Effector memory CD8-positive, alpha-beta T cell (primary cell): ENCODE measurements at regions not wholly inside any gene's neighbourhood (a gene's known extent, or its start where the extent isn't known, plus 50 kb on each side); places are given as distances from the start of the nearest gene placed in this dataset.
A peak's percentile ranks its signal among the peaks of the same experiment; 100 is the strongest.

ENCODE experiments used
- ATAC-seq: fragments of 150-1000 bp; cut with Tn5 transposase; replicated peaks from 2 replicates; pipeline ENCODE4 v1.10.0; 2021; ENCODE audit warnings: mild to moderate bottlenecking, moderate library complexity
- DNase-seq, 3 experiments: peaks; one replicate each; pipeline ENCODE4 v3.0.0; 2021
- H3K27ac Mint-ChIP-seq, 2 donors: one replicate each; pipeline ENCODE4 v1.8.0; 2022; ENCODE audit warnings: mild to moderate bottlenecking in 2 of 2, mixed read lengths in 2 of 2, moderate library complexity in 2 of 2
- H3K27me3 Mint-ChIP-seq, 2 donors: one replicate each; pipeline ENCODE4 v1.8.0; 2022; ENCODE audit warnings: mixed read lengths in 2 of 2
- H3K36me3 Mint-ChIP-seq: one replicate; pipeline ENCODE4 v1.8.0; 2022; ENCODE audit warnings: mild to moderate bottlenecking, moderate library complexity, mixed read lengths; ENCODE audit not compliant: insufficient read depth
- H3K4me1 Mint-ChIP-seq, 2 donors: one replicate each; pipeline ENCODE4 v1.8.0; 2022; ENCODE audit warnings: low read depth in 2 of 2, mixed read lengths in 2 of 2
- H3K4me3 Mint-ChIP-seq, 2 donors: one replicate each; pipeline ENCODE4 v1.8.0; 2022; ENCODE audit warnings: mild to moderate bottlenecking in 2 of 2, mixed read lengths in 2 of 2, moderate library complexity in 2 of 2
- H3K9me3 Mint-ChIP-seq, 2 donors: one replicate each; pipeline ENCODE4 v1.8.0; 2022; ENCODE audit warnings: mixed read lengths in 2 of 2

GRCh38 chr1:193552274-193552673, 365.9 kb upstream of the B3GALT2 start:
- peaks cover 0 to 2% of the 10 kb centered on the region in 2 donors for H3K9me3 Mint-ChIP-seq
- H3K27ac Mint-ChIP-seq, result no peak overlapping the region
- peaks cover 3% of the 10 kb centered on the region in 2 donors for H3K4me1 Mint-ChIP-seq
- H3K36me3 Mint-ChIP-seq, result no peaks in the 10 kb centered on the region
- no peak overlapping the region for H3K4me3 Mint-ChIP-seq
- DNase-seq (no peak), ATAC-seq (no peak)
- no peaks in the 10 kb centered on the region for H3K27me3 Mint-ChIP-seq

GRCh38 chr1:193549081-193549480, 362.7 kb upstream of the B3GALT2 start:
- H3K9me3 Mint-ChIP-seq, result no peaks in the 10 kb centered on the region
- ATAC-seq (no peak), DNase-seq (no peak)
- no peaks in the 10 kb centered on the region for H3K36me3 Mint-ChIP-seq
- H3K27me3 Mint-ChIP-seq, result no peaks in the 10 kb centered on the region
- H3K4me3 Mint-ChIP-seq, result peak overlapping the region in 1 of 2 donors; percentile 10
- H3K4me1 Mint-ChIP-seq, result peaks cover 4 to 9% of the 10 kb centered on the region in 2 donors
- H3K27ac Mint-ChIP-seq, result no peak overlapping the region

- no peak overlapping the region for H3K4me3 Mint-ChIP-seq
These were observed 358.8 kb upstream of the B3GALT2 start for GRCh38 chr1:193545171-193545570.

GRCh38 chr1:193543259-193543658, 356.8 kb upstream of the B3GALT2 start:
- DNase-seq, result no peak
- Mint-ChIP-seq H3K27me3 (no peaks in the 10 kb centered on the region), H3K36me3 (no peaks in the 10 kb centered on the region), H3K4me3 (peak overlapping the region in 1 of 2 donors; percentile 32), H3K27ac (peak overlapping the region; percentile 75 to 93), H3K9me3 (no peaks in the 10 kb centered on the region), H3K4me1 (peaks cover 39% of the 10 kb centered on the region in 2 donors)
- ATAC-seq, result no peak

More at GRCh38 chr1:193545171-193545570, 358.8 kb upstream of the B3GALT2 start:
- ATAC-seq, result no peak
- H3K9me3 Mint-ChIP-seq, result no peaks in the 10 kb centered on the region
- H3K27me3 Mint-ChIP-seq, result no peaks in the 10 kb centered on the region
- no peak for DNase-seq
- no peaks in the 10 kb centered on the region for H3K36me3 Mint-ChIP-seq
- H3K4me1 Mint-ChIP-seq, result peaks cover 25 to 27% of the 10 kb centered on the region in 2 donors
- H3K27ac Mint-ChIP-seq, result no peak overlapping the region

- no peaks in the 10 kb centered on the region for H3K27me3 Mint-ChIP-seq
- ATAC-seq (no peak), DNase-seq (no peak)
- no peaks in the 10 kb centered on the region for H3K9me3 Mint-ChIP-seq
- H3K27ac Mint-ChIP-seq, result peak overlapping the region; percentile 75 to 93
- peaks cover 39 to 43% of the 10 kb centered on the region in 2 donors for H3K4me1 Mint-ChIP-seq
- H3K4me3 Mint-ChIP-seq, result peak overlapping the region in 1 of 2 donors; percentile 32
- no peaks in the 10 kb centered on the region for H3K36me3 Mint-ChIP-seq
These were observed 356.3 kb upstream of the B3GALT2 start for GRCh38 chr1:193542690-193543089.

GRCh38 chr1:193540511-193540910, 354.1 kb upstream of the B3GALT2 start:
- ATAC-seq (peak; percentile 49), DNase-seq (no peak)
- peak overlapping the region; percentile 75 to 93 for H3K27ac Mint-ChIP-seq
- H3K36me3 Mint-ChIP-seq, result peaks cover 1% of the 10 kb centered on the region
- H3K9me3 Mint-ChIP-seq, result peaks cover 0 to under 1% of the 10 kb centered on the region in 2 donors
- H3K4me1 Mint-ChIP-seq, result peaks cover 35 to 49% of the 10 kb centered on the region in 2 donors
- peak overlapping the region; percentile 55 to 69 for H3K4me3 Mint-ChIP-seq
- no peaks in the 10 kb centered on the region for H3K27me3 Mint-ChIP-seq

- Mint-ChIP-seq H3K27ac (peak overlapping the region; percentile 75 to 93), H3K4me1 (peaks cover 35 to 49% of the 10 kb centered on the region in 2 donors), H3K9me3 (peaks cover 0 to 6% of the 10 kb centered on the region in 2 donors), H3K4me3 (peak overlapping the region; percentile 55 to 69), H3K36me3 (peaks cover 3% of the 10 kb centered on the region), H3K27me3 (no peaks in the 10 kb centered on the region)
- DNase-seq, result no peak
- peak; percentile 46 for ATAC-seq
These were observed 353.5 kb upstream of the B3GALT2 start for GRCh38 chr1:193539731-193540459.

GRCh38 chr1:193538680-193539079, 352.3 kb upstream of the B3GALT2 start:
- Mint-ChIP-seq H3K4me3 (peak overlapping the region; percentile 55 to 69), H3K27me3 (no peaks in the 10 kb centered on the region), H3K36me3 (peaks cover 3% of the 10 kb centered on the region), H3K4me1 (peaks cover 35 to 49% of the 10 kb centered on the region in 2 donors), H3K27ac (peak overlapping the region; percentile 75 to 93), H3K9me3 (peaks cover 0 to 6% of the 10 kb centered on the region in 2 donors)
- DNase-seq (no peak), ATAC-seq (peak; percentile 5)

GRCh38 chr1:193538003-193538354, 351.6 kb upstream of the B3GALT2 start:
- Mint-ChIP-seq H3K4me1 (peaks cover 35 to 48% of the 10 kb centered on the region in 2 donors), H3K9me3 (peaks cover 0 to 6% of the 10 kb centered on the region in 2 donors), H3K36me3 (peaks cover 3% of the 10 kb centered on the region), H3K27ac (peak overlapping the region; percentile 80 to 93), H3K4me3 (peak overlapping the region; percentile 65 to 80), H3K27me3 (no peaks in the 10 kb centered on the region)
- DNase-seq (no peak), ATAC-seq (no peak)

GRCh38 chr1:193537266-193538002, 351.0 kb upstream of the B3GALT2 start:
- Mint-ChIP-seq H3K4me1 (peaks cover 30 to 43% of the 10 kb centered on the region in 2 donors), H3K27ac (peak overlapping the region; percentile 80 to 93), H3K36me3 (peaks cover 3% of the 10 kb centered on the region), H3K9me3 (peaks cover 0 to 6% of the 10 kb centered on the region in 2 donors), H3K27me3 (no peaks in the 10 kb centered on the region), H3K4me3 (peak overlapping the region; percentile 65 to 80)
- ATAC-seq (peak; percentile 67), DNase-seq (peak; percentile 27 to 49 (median 36))

GRCh38 chr1:193533853-193534252, 347.4 kb upstream of the B3GALT2 start:
- H3K27ac Mint-ChIP-seq, result no peak overlapping the region
- H3K36me3 Mint-ChIP-seq, result peaks cover 3% of the 10 kb centered on the region
- ATAC-seq, result no peak
- no peaks in the 10 kb centered on the region for H3K27me3 Mint-ChIP-seq
- no peak for DNase-seq
- H3K4me3 Mint-ChIP-seq, result no peak overlapping the region
- H3K9me3 Mint-ChIP-seq, result peaks cover 0 to 12% of the 10 kb centered on the region in 2 donors
- peaks cover 9 to 18% of the 10 kb centered on the region in 2 donors for H3K4me1 Mint-ChIP-seq

- Mint-ChIP-seq H3K36me3 (no peaks in the 10 kb centered on the region), H3K27ac (no peak overlapping the region)
- peak; percentile 60 for ATAC-seq
These were observed 339.7 kb upstream of the B3GALT2 start for GRCh38 chr1:193525917-193526710.

GRCh38 chr1:193525411-193525810, 339.0 kb upstream of the B3GALT2 start:
- H3K4me3 Mint-ChIP-seq, result no peak overlapping the region
- ATAC-seq (no peak), DNase-seq (no peak)
- H3K36me3 Mint-ChIP-seq, result no peaks in the 10 kb centered on the region
- no peaks in the 10 kb centered on the region for H3K27me3 Mint-ChIP-seq
- H3K4me1 Mint-ChIP-seq, result peaks cover 0 to 3% of the 10 kb centered on the region in 2 donors
- no peak overlapping the region for H3K27ac Mint-ChIP-seq
- peaks cover 0 to 2% of the 10 kb centered on the region in 2 donors for H3K9me3 Mint-ChIP-seq

More at GRCh38 chr1:193525917-193526710, 339.7 kb upstream of the B3GALT2 start:
- Mint-ChIP-seq H3K27me3 (no peaks in the 10 kb centered on the region), H3K9me3 (peaks cover 0 to 3% of the 10 kb centered on the region in 2 donors), H3K4me1 (peaks cover 0 to 3% of the 10 kb centered on the region in 2 donors), H3K4me3 (no peak overlapping the region)
- no peak for DNase-seq
